ENCODE measurements at regions not wholly inside any gene's neighbourhood (a gene's known extent, or its start where the extent isn't known, plus 50 kb on each side); places are given as distances from the start of the nearest gene placed in this dataset.

DNA sequence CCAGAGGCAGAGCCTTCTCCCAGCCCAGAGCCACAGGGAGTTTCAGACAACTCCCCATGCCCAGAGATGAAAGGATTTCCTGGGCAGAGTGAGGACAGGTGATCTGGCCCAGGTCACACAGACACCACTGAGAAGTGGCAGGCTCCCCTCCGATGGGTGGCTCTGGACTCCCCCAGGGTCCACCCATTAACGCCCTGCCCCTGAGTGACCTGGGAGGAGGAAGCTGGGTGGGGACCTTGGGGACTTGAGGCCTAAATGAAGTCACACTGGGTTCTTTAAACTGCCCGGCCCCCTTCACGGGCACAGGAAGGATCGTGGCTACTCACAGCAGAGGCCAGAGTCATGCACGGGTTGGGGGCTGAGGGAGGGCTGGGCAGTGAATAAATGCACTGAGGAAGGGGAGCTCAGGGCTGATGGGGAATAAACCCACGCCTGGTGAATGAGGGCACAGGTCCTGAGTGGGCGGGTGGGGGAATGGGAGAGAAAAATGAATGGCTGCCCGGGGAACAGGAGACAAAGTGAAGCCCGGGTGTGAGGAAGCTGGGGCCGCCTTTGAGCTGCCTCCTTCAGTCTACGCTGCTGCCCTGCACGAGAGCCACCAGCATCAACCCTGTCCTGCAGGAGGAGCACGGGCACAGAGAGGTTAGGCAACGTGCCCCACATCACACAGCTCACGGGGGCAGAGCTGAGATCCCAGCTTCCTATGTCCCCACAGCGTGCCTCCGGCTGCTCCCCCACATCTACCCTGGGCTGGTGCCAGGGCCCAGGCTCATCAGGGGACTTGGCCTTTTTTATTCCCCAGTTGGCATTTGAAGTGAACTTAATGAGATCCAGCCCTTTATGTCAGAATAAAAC is 404.3 kb downstream of the MATN1 start:
- DNase-seq (ENCODE audit: low spot score) = no peak

DNA sequence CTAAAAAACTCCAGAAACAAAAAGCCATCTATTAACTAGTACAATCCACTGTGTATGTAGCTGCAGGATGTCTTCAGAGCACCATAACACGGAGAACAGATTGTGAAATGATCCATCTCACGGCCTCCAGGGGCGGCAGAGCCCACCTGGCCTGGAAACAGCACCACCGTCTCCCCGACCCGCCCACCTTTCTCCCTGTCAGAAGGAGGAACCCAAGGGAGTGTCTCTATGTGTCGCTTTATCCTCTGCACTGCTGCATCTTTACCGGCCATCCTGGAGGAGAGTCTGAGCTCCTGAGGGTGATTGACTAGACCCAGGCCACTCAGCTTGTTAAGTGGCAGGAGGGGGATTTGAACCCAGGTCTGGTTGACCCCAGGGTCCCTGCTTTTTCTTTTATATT is 405.0 kb downstream of the MATN1 start:
- DNase-seq (ENCODE audit: low spot score) = no peak

DNA sequence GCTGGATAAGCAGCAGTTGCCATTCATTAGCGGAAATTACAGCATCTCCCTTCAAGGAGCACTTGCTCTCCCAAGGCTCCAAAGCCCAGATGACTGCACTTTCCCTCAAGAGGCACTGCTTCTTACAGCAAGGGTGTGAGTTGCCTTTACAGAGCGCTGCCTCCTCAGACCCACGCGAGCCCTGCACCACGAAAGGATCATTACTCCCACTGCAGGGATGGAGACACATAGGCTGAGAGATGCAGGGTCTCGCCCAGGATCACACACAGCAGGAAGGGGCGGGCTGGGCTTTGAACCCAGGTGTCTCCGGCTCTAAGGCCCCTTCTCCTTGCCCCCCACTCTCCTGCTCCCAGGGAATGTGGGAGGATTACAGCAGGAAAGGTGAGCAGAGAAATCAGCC is 405.5 kb downstream of the MATN1 start:
- DNase-seq (ENCODE audit: low spot score) = no peak

DNA sequence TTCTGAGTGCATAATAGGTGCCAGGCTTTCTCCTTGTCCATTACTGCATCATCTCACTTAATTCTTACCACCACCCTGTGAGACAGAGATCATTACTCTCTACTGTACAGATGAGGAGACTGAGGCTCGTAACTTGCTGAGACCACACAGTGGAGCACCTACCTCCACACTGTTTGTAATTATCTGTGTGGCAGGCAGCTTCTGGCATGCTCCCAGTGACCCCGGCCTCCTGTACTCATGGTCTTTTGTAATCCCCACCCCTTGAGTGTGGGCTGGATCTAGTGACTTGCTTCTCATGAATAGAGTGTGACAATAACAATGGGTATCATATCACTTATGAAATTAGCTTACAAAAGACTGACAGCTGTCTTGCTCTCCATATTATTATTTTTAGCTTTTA is 407.3 kb downstream of the MATN1 start:
- DNase-seq (ENCODE audit: low spot score) = no peak

DNA sequence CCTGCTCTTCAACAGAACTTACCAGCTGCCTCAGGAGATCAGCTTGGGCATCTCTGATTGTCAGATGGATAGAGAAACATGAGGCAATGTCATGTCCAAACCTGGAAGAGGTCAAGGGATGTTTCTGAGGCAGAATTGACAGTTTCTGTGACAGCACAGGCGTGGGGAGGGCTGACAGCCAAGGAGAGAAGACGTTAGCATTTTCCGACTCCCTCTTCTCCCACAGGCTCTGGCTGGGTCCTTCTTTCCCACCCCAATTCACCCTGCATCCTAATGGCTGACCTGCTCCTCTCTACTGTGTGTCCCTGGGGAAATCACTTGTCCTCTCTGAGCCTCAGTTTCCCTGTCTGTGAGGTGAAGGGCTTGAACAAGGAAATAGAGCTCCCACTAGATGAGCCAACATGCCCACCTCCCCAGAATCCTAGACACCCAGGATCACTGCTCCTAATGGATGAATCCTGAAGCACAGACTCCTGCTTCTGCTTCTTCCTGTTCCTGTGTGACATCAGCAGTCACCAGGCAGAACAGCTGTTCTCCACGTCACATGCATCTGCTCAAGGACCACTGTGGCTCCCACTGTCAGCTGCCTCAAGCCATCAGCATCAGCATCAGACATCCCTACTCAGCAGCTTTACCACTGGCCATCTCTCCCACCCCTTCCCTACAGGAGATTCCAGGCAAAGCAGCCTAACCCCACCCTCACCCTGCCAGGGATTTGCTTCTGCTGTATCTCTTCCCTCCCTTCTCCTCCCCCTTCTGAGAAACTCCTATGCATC is 408.0 kb downstream of the MATN1 start:
- DNase-seq (ENCODE audit: low spot score) = no peak

DNA sequence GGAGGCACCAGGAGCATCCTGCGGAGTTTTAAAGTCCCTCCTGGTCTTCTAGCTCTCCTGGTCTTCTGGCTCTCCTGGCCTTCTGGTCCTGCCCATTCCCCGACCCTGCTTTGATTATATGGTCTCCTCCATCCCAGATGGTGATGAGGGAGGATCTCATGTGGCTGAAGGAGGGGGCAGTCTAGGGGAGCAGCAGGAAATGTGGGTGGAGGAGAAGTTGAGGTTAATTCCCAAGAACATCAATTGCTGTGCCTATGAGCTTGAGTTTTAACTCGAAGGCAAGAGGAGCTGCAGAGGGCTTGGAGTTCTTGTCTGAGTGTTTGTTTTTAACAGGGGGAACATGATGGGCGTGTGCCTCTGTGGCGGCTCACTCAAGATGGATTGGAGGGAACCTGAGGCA is 408.8 kb downstream of the MATN1 start:
- no peak for DNase-seq (ENCODE audit: low spot score)

DNA sequence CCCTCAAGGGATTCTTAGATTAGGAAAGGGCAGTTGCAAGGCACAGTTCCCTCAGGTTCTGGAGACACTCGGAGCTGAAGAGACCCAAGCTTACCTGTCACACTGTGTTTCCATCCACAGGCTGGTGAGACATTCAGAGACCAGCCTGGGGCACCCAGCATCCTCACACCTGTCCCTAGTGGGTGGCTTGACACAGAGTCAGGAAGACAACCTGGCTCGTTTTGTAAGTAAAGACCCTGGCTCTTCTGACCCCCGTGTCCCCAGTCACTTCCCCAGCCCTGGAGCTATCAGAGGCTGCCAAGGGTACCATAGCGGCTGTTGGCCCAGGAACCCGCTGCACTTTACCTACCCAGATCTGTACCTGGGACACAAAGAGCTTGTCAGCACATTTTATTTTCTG is 409.8 kb downstream of the MATN1 start:
- no peak for DNase-seq (ENCODE audit: low spot score)

DNA sequence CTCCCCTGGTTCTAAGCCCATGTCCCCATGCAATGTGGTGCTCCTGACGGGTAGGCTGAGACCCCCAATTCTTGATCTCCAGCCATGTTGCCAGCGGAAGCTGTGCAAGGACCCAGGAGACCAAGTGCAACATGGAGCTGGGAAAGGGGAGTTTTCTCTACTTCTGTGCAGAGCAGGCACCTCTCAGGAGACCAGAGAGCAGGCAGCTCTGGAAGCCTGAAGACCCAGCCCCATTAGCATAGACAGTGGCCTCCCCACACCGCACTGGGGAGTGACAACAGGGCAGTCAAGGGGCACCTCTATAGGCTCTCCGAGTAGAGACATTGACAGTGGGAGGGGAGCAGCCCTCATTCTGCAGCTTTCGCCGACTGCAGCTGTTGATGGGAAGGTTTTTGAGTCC is 410.2 kb downstream of the MATN1 start:
- no peak for DNase-seq (ENCODE audit: low spot score)

DNA sequence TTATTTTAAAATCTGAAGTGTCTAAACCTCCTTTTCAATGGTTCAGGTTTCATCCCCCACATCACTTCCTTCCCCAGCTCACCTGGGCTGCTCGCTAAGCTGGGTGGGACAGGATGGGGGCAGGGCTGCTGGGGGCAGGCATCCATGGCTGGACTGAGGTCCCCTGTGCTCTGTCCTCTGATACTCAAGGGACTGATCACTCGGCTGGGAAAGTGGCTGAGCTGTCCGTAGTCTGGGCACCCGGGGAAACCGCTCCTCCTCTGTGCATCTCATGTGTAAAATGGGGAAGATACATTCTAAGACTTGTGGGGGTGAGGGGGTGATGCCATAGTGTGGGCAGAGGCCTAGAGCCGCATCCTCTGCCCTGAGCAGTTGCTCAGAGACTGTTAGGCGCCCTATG is 411.2 kb downstream of the MATN1 start:
- no peak for DNase-seq (ENCODE audit: low spot score)

DNA sequence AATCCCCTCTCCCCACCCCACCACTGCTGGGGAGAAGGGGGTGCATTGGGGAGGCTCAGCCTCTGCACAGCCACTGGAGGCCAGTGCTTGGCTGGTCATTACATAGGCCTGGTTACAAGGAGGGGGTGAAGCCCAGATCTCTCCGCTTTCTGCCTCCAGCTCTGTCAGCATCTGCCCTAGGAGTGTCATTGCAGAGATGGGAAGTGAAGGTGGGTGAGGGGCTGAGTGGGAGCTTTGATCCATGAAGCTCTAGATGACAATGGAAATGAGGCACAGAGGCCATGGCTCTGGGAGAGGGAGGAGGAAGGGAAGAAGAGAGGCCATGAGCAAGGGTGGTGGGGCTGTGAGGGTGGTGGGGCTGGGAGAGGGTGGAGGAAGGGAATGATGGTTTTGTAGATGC is 411.6 kb downstream of the MATN1 start:
- DNase-seq (ENCODE audit: low spot score) = no peak

DNA sequence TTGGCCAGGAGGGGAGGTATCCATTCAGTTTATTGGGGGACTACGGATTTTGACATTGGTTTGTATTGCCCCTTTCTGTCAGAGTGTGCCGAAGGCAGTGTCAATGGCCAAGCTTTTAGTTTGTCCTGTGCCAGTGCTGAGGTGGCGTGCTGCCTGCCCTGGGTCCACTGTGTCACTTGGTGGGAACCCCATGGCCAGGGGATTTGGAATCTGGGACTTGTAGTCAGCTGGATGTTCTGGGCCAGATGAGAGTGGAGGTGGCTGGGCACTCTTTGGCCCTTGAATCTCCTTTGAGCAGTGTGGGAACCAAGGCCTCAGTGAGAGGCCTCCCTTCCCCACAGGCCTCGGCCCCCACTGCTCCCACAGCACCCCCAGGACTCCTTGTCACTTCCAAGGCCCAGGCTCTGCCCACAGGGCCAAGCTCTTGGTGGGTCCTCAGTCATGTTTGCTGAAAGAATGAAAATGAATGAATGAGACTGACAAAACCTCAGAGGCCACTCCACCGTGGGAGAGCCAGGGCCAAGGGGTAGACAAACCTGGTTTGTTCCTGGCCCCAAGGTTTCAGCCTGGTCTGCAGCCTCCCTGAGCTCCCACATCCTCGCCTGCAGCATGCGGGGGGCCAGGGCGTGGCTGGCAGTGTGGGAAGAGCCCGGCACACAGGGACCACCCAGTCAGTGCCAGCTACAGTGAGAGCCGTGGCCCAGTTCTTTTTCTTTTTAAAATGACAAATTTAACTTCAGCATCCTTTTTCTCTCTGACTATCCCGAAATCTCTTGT is 412.2 kb downstream of the MATN1 start:
- no peak for DNase-seq (ENCODE audit: low spot score)

DNA sequence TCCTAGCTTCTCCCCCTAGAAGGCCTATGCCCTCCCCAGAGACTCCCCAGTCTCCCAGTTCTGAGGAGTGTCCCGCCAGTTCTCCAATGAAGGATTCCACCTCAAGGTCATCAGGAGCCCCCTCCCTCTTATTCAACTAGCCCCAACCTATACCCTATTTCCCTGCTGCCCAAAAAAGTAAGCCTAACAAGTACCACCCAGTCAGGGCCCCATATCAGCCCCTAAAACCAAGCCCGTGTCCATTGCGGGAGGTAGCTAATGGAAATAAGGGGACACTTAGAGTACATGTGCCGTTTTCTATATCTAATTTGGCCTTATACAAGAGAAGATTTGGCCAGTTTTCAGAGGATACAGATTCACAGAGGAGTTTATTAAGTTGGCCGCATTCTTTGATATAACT is 416.2 kb downstream of the MATN1 start:
- no peak for DNase-seq (ENCODE audit: low spot score)

DNA sequence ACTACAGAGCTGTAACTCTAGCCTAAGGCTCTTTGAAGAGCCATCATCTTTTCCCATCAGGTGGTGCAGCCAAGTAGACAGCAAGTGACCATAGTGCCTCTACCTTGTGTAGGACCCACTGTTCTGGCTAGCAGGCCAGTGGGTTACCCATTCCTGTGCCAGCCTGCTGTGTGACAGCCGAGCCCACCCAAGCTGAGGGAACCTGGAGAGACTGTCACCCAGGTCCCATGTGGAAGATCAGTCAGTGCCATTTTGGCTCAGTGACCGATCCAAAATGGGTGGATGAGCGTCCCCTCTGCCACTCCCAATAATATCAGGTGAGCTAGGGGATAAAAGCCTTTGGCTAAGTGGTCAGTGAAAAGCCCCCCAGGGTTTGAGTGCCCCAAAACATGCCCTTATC is 417.9 kb downstream of the MATN1 start:
- DNase-seq (ENCODE audit: low spot score) = no peak

DNA sequence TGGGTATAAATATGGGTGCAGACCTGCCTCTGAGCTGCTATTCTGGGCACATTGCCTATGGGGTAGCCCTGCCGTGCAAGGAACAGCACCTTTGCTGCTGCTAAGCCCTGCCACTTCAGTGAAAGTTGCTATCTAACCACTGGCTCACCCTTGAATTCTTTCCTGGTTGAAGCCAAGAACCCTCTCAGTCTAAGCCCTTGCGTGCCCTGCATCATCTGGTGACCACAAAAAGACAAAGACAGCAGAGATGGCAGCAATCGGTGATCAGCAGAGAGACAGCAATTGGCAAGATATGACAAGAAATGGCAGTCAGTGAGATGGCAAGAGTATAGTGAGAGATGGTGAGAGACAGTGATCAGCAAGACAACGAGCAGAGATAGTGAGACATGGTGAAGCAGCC is 418.3 kb downstream of the MATN1 start:
- no peak for DNase-seq (ENCODE audit: low spot score)

DNA sequence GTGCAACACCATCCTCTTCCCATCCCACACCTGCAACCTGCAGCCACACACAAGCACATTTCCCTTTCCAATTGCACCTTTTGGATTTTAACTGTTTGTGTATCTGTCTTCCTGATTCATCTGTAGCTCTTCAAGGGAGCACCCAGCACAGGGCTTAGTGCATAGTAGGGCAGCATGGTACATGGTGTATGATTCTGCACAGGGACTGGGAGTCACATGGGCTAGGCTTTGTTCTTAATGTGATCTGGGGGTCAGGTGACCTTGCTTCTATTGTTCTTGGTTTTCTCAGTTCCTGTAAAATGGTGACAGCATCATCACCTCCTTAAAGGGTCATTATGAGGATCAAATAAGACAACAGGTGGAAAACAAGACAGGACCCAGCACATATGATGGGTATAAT is 419.3 kb downstream of the MATN1 start:
- DNase-seq (ENCODE audit: low spot score) = no peak

DNA sequence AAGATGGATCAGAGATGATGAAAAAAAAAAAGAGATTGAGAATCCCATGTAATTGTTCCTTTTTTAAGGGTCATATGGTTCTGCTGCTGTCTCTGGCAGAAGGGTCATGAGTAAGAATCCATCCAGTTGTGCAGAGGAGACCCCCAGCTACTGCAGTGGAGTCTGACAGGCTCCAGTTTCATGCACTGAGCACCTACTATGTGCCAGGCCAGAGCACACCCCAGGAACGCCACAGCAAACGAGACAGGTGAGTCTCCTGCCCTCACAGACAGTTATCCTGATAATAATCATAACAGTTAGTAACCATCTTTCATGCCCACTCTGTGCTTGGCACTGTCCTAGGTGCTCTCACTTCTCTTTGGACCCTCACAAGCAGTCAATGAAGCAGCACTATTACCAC is 420.0 kb downstream of the MATN1 start:
- no peak for DNase-seq (ENCODE audit: low spot score)

DNA sequence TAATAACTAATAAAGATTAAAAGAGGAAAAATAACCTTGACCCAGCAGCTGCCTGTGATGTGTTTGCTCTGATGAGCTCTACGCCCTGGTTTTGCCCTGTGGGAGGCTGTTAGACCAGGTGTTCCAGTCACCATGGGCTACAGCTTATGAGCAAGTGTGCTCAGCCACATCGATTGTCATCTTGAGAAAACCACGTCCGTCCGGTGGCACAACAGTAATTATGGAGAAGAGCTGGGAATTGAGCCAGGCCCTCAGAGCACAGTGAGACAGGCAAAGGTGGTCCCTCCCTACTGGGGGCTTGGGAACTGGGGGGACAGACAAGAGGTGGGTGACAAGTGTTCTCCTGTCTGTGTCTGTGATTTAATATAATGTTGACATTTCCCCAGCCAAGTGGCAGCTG is 420.5 kb downstream of the MATN1 start:
- DNase-seq (ENCODE audit: low spot score) = no peak

DNA sequence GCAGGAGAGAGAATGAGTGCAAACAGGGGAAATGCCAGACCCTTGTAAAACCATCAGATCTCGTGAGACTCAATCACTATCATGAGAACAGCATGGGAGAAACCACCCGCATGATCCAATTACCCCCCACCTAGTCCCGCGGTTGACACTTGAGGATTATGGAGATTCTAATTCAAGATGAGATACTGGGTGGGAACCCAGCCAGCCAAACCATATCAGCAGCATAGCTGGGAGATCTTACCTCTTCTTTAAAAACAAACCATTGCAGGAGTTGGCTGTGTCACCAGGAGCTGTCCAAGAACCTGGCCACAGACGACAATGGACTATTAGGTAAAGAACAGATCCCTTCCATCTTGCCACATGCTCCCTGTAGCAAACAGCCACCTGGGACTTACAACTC is 422.7 kb downstream of the MATN1 start:
- no peak for DNase-seq (ENCODE audit: low spot score)

DNA sequence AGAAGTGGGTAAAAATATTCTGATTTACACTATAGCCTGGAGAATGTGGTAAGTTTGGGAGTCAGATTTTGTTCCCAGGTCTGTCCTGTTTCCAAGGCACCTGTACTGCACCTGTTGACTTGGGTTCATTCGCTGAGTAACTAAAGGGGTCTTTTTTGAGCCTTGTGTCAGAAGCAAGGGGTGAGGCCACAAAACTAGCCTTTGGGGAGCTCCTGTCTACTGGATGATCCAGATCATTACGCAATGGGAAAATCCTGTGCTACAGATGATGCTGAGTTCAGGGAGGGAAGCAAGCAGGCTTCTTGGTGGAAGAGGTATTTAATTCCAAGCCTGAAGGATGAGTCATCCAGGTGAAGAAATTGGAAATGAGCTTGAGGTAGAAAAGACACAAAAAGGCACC is 424.0 kb downstream of the MATN1 start:
- DNase-seq (ENCODE audit: low spot score) = no peak

DNA sequence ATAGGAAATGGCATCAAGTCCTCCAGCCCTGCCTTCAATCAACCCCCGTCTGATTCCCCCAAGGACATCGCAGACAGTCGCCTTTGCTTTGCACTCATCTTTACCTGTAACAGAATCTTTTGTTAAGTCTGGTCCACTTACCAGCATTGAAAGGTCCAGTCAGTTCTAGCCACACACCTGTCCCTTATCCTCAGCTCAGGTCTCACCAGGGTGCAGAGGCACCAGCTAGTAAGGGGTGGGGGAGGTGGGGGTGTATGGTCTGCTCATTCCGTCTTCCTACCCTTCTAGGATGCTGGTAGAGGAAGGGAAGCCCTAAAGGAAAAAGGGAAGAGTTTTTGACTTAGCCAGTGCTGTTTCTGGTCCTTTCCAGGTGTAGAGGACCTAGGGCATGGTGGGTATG is 427.7 kb downstream of the MATN1 start:
- DNase-seq (ENCODE audit: low spot score) = no peak

DNA sequence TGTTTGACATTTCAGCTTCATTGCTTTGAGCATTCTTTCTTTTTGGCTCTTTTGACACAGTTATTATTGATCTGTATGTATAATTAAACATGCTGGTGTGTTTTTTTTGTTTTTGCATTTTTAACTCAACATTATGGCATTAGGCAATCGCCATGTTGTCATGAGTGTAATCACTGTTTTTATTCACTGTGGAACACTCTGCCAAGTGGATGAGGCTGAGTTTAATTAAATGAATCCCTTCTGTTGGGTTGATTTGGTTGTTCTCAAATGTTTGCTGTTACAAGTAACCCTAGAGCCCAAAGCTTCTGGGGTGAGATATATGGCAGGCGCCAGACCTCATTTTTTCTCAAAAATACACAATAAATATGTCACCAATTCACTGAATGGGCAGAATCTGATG is 428.1 kb downstream of the MATN1 start:
- no peak for DNase-seq (ENCODE audit: low spot score)

DNA sequence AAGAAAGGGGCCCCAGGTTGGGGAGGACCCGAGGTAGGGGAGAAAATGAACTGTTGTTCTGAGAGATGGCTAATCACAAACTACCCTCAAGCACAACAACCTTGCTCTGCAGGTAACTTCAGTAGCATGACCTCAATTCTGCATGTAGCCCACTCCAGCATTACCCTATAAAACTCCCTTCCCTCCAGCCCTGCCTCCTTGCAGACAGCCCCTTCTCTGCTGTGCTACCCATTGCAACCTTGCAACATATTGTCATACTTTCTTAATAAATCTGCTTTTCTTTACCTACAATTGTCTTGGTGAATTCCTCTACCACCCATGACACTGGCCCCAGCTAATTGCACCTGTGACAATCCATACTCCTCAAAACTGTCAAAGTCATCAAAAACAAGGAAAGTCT is 428.9 kb downstream of the MATN1 start:
- no peak for DNase-seq (ENCODE audit: low spot score)

DNA sequence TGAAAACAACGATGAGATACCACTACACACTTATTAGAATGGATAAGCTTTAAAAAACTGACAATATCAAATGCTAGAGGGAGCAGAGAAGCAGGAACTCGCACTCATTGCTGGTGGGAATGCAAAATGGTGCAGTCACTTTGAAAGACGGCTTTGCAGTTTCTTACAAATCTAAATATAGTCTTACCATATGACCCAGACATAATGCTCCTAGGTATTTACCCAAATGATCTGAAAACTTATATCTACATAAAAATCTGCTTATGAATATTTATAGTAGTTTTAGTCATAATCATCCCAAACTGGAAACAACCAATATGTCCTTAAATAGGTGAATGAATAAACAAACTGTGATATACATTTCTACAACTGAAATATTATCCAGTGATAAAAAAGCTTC is 430.9 kb downstream of the MATN1 start:
- no peak for DNase-seq (ENCODE audit: low spot score)
